Activated CD4-positive, alpha-beta T cell treated with anti-CD3 and anti-CD28 coated beads for 4 hours (primary cell): ENCODE measurements at regions not wholly inside any gene's neighbourhood (a gene's known extent, or its start where the extent isn't known, plus 50 kb on each side); places are given as distances from the start of the nearest gene placed in this dataset.

ENCODE experiments used
- DNase-seq, 2 donors: peaks; one replicate each; pipeline ENCODE4 v3.0.0-alpha.2; 2020

DNA sequence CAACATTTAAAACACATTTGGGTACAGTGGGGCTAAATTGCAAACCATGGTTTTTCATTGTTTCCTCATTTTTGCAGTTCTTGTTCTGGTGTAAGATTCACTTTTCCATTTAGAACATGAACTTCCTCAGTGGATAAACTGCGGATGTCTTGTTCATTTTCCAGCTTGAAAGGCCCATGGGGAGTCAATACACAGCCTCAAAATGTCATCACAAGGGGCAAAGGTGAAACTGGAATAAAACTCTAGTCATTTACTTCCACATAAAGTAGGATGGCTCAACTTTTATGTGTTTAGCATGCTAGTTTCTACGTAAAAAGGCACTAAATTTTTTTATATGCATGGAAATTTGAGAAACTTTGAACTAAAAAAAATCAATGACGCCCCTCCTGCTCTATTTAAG lies 718.8 kb downstream of the TLR4 start:
- no peak for DNase-seq

DNA sequence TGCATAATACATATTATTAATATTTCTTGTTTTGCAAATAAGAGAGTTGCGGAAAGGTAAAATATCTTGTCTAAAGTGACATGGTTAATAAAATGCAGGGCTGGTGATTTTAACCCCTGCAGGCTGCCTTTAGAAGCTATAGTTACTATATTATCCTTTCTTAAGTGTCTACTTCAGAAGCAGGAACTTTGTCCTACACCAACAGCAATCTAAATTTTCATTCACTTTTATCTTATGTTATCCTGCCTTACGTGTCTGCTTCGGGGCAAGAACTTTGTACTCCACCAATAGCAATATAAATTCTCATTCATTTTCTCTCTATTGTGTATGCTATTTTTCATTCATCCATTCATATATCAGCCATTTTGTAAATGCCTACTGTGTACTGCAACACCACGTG lies 719.5 kb downstream of the TLR4 start:
- DNase-seq, result no peak

DNA sequence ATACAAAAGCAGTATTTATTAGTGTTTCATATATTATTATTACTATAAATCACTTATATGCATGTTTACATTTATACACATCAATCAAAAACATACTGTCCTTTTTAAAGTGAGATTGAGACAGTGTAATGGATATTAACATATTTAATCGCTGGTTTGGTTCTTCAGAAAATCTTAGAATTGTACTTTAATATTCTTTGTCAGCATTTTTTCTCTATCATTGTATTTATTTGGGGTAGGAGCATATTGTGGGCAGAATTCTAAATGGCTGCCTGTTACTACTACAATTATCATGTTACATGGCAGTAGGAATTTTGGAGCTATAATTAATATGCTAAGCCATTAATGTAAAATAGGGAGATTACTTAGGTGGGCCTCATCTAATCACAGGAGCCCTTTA lies 722.6 kb downstream of the TLR4 start:
- DNase-seq, result no peak

DNA sequence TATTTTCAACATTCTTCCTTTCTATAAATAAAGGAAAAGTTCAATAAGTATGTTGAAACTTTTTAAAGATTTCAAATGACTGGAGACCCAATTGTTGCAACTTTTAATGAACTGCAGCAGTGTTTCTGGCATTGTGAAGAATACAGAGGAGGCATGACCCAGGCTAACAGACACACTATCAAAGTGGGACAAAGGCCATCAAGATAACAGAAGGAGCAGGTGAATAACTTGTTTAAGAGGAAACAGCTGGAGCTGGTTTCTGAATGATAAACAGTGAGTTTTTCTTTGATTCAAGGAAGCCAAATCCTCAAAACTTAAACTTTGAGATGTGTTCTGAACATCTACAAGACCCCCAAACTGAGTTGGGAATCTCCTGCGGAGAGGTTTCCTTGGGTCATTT lies 734.6 kb downstream of the TLR4 start:
- no peak for DNase-seq

DNA sequence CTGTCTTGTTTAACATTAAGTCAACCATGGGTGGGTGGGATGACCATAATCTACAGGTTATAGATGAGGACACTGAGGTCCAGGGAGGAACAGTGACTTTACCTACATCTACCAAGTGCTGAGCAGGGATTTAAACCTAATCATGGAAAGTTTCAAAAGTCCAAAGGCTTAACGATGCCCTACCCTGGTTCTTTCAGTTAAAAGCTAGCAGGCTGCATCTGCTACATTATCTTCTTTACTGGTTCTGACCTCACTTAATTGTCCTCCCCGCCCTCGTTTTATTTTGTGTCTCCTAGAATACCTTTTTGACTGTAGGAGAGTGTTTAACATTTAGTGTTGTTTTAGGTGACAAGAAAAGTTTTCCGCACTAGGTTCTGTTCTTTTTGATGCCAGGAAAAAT lies 735.2 kb downstream of the TLR4 start:
- DNase-seq, result no peak

DNA sequence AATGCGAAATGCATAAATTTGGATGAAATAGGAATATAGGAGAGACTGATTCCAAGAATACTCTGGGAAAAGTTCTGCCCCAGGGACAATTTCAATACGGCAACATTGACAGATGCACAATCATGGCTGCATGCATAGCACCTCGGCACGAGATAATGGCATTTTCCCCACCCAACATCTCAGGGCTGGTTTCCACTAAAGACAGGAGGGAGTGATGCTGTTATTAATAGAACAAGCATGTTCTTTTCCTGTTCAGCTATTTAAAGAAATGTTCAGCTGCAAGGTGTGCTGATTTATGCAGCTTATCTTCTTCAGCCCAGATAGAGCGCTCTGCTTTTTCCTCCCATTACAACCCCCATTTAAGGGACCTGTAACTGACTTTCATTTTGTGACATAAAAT lies 740.2 kb downstream of the TLR4 start:
- DNase-seq, result no peak

DNA sequence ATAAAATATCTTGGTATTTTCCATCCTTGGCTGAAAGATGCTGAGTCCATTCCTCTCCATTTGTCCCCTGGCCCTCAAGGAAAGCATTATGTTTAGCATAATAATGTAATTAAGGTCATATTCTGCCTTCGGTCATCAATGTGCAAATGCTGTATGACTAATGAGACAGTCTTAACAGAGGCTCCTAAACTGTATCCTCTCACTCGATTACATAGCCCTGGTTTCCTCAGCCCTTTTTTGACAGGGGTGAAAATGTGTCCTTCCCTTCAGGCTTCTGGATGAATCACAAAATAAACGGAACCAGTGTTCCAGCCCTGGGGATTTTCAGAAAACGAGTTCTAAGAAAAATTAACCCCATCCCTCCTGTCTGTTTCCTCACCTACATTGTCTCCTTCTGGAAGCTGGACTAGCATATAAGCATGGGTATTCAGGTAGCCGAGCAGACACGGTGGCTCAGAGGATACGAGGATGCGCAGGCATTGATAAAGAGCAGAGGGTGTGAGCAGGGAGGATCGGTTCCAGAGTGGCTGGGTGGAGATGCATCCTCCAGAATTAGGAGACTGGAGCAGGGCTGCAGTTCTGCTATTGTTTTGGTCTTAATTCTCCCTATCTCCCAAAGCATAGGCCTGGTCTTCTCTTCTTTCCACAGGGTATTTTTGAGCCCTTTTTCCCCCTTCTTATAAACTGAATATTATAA lies 742.9 kb downstream of the TLR4 start:
- no peak for DNase-seq

DNA sequence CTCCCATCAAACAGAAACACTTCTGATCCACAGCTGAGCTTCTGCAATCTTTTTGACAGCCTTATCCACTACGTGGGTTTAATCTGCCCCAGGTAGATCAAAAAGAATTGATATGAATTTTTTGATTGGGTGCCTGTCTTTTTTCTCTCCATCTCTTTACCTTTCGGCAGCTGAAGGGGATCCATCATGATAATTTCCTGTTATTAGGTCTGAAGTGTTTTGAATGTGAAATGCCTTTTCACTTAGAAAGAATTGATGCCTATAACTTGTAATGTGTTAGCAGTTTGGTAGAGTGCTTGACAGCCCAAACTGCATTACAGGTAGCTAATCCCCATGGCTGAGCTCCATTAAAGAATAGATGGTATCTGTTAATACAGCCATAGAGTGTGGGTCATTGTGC lies 745.4 kb downstream of the TLR4 start:
- no peak for DNase-seq

DNA sequence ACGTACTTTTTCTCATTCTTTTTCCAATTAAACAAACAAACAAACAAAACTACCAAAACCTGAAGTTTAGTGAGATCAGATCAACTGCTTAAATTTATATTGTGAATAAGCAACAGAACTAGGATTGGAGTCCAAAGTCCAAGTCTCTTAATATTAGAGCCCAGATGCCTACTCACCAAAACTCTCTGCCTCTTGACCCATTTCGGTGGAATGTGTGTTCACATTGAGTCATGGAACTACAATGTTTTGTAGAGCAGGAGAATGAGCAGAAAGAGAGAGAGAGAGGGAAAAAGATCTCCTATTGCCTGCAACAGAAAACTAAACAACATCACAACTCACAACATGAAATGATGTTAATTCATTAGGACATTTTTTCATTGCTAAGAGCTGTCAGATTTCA lies 751.1 kb downstream of the TLR4 start:
- no peak for DNase-seq

DNA sequence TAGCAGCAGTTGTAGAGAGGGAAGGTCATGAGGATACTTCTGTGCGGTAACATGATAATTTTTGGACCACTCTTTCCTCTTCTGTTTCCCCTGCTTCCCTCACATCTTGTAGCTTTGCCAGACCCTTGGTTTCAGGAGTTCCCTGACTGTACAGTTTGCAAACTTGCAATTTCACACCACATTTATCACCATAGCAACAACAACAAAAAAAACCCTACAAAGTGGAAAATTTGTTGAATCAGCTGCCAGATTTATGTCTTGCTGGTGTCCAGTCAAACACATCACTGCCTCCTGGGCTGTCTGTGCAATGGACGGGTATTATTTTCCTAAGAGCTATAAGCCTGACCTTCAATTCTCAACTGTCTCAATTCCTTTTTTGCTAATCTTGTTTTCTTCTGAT lies 751.6 kb downstream of the TLR4 start:
- no peak for DNase-seq

DNA sequence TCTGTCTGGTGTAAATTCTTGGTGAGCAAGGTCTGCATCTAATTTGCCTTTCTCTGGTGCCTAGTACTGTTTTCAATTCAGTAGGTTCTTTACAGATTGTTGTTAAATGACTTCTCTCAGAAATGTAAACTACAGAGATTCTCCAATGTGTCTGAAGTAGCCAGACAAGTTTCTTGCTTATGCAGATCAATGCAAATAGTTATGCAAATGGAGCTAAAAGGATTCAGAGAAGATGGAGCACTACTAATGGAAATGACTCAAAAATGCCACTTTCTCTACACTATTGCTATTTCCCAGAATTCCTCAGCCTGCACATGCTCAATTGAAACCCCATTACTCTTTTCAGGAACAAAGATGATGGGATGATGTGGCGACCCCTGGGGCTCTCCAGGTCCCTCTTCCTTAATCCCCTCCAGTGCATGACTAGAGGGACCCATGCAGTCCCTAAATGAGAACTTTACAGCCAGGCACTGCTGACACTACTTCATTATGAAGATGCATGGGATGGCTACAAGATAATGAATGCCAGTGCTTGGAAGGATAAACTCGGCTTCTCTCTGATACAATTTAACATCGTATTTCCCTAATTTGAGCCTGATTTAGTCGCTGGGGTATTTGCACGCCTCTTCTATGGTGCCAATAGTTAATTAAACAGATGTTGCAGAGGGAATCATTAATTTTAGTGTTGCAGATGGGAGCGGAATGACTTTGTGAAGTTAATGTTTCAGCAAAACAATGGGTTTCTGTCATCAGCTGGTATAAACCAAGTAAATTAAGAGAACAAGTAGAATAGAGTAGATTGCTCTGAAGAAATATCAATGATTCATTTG lies 753.2 kb downstream of the TLR4 start:
- no peak for DNase-seq

DNA sequence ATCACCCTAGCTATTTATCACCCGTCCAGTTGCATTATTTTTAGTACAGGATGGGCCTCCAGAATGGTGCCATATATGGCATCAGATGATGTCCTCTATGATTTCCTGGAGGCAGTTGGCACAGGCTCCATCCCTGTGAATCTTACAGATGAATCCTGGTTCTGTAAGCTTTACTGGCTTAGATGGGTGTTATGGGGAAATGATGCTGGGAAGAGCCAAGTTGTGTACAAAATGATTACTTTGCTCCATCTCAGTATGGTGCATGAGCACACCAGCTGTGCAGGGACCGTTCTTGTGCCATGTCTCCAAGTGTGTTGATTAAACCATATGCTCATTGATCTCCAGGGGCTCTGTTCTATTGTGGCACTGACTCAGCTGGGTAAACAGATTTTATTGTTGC lies 755.7 kb downstream of the TLR4 start:
- DNase-seq, result no peak

DNA sequence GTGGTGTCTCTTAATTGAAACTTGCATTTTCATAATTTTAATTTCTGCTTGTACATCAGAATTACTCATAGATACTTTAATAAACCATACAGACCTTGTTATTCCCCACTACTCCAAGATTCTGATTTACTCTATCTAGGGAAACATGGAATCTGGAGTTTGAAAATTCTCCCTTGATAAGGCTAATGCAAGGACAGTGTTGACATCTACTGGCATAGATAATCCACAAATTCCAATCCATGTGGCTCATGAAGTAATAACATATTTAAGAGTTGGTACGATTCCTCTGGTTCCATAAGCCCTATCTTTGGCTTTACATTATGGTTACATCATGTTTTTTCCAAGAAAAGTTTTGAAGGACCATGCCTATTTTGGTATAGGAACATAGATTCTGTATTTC lies 759.2 kb downstream of the TLR4 start:
- DNase-seq, result no peak

DNA sequence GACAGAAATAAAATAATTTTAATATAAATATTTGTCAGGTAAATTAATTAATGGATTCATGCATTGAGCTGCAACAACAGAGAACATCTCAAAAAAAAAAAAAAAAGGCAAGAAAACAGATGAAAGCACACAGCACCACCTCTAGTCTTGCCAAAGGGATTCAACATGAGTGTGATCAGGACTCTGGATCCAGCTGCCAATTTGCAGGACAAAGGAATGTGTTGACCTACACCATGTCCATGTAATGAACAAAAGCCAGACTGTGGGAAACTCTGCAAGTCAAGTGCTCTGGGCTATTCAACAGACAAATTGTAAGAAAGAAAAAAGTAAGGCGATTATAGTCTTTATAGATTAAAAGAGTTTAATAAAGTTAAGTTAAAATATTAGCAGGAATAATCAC lies 769.3 kb downstream of the TLR4 start:
- DNase-seq, result no peak

DNA sequence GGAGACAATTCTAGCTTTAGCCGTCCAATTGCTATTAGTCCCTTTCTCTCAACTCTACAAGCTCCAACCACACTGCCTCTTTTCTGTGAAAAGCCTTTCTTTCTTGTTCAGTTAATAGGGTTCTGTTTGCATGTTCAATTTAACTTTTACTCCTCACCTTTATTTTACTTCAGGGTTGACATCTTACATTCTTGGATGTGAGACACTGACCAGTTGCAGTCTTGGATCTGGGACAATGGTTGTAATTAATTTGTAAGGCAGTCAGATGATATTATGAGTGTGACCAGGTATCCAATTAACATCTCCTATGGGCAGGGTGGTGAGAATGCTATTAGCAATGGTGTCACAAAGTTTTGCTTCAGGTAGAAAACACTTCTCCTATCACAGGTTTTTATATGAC lies 774.5 kb downstream of the TLR4 start:
- DNase-seq, result no peak

DNA sequence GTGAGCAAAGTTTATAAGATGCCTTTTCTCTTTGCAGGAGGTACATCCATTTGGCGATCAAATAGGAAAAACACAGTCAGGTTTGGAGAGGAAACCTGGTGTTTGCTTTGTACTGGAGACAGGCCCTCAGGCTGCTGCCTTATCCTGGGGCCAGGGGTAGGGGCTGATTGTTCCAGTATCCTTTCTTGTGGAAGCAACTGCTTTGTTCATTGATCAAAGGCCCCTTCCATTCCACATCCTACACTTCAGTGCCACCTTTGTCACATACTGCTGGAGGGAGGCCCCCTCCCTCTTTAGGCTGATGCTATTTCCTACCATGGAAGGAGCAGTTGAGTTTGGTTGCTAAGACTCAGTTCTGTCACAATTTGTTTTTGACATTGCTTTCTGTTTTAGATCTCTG lies 778.1 kb downstream of the TLR4 start:
- no peak for DNase-seq

DNA sequence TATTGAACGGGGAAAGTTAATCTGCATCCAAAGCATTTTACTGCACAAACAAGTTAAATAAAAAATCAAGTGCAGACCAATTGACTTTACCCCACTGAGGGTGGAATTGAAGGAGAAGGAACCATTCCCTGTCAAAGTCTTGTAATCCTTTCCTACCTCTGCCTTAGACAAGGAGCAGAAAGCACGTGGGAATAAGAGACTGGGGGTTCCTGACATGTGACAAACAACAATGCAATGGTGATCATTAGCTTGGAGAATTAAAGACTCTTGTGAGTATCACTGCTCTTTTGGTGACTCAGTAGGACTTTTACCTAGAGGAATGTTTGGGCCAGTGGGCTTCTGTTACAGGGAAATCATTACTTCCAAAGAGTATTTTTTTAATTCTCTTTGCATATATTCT lies 779.5 kb downstream of the TLR4 start:
- no peak for DNase-seq

DNA sequence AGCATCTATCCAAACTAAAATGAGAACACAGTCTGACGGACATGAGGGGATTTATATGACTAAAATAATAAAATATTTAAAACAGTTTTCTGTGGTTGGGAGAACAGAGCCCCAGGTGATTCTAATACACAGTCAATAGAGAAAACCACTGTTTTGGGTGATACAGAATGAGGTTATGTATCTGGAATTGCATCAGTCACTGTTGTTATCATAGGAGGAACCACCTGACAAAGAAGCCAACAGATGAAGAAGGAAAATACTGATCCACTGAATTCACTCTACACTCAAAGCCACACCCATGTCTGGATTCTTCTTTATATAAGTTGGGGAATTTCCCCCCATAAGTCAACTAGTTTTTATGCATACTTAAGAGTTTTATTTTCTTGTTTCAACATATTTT lies 799.0 kb downstream of the TLR4 start:
- no peak for DNase-seq

DNA sequence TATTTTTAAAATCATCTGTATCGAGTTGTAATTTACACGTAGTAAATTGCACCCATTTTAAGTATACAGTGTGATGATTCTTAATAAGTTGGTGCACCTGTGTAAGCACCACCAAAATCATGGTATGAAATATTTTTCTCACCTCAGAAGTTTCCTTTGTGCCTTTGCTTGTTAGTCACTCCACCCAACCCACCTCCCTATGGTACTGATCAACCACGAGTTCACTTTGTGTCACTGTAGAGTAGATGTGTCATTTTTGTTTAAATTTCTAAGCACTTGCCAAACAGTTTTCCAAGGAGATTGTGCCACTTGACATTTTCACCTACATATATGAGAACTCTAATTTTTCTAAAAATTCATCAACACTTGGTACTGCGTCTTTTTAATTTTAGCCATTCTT lies 806.5 kb downstream of the TLR4 start:
- no peak for DNase-seq

DNA sequence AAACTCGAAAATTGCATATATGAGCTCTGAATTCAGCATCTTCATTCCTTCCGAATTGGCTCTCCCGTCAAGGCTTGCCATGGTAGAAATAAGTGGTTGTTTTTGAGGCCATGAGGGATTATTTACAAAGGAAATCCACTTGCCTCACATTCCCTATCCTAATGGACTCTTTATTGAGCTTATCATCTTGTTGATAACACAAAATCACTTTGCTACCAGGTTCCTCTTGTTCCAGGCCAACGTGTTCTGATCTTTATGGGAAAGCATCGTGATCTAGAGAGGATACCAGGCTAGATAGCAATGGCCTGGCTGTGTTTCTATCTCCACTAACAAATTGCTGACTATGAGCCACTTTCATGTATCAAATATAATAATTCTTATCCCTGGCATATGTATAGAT lies 811.7 kb downstream of the TLR4 start:
- no peak for DNase-seq

DNA sequence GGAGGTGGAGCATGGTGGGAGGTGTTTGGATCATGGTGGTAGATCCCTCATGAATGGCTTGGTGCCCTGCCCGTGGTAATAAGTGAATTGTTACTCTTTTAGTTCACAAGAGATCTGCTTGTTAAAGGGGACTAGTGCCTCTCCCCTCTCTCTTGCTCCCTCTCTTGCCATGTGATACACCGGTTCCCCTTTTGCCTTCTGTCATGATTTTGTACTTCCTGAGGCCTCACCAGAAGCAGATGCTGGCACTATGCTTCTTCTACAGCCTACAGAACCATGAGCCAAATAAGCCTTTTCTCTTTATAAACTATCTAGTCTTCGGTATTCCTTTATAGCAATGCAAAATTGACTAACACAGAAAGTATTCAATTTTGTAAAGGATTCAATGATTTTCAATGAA lies 817.1 kb downstream of the TLR4 start:
- DNase-seq, result no peak

DNA sequence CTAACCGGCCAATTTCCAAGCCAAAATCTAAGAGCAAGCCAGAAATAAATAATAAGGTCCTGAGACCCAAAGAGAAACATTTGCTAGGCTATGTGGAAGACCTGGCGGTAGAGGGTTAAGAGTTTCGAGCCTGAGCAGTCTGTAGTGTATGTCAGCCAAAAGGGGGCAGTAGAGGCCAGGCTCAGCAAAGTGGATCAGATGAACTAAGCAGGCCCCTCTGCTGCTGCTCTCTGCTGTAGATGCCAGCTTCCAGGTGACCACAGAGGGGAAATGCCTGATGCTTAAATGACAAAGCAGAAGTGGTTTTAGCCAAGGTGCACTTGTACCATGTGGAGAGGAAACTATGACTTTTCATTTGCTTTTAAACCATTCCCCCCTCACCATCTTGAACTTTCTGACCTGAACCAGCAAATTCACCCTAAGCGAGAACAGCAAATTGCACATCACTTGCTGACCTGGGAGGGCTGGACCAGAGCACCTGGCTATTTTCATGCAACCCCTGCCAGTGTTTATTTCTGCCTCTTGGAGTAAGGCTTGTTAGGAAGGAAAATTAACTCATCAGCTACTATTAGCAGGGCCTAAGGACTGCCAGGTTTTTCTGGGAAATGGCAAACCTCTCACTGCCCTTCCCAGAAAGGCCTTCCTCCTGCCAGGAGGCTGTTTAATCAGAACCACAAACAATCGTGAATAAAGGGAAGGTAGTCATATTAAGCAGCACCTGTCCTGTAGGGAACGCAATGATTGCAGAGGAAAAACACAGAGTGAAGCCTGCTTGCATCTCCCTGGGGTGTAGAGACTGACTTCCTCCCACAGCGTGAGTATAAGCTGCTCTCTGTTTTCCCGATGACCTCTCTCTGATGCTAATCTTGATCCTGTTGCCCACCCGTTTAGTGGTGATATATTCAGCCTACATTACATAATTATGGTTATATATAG lies 818.2 kb downstream of the TLR4 start:
- no peak for DNase-seq

DNA sequence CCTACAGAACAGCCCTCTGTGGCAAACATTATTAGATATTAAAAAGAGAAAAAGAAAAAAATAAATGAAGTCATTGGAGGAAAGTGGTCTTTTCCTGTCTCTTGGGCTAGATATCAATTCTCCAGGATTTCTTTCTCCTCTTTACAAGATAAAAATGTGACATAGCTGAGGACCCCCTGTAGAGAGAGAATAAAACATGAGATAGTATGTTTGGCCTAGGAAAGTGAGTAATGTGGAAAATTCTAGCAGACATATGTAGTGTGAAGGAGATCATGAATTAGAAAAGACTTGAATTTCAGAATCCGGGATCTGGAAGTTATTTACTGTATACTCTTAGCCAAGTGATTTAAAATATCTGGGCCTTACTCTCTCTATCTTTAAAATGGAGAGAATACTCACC lies 823.1 kb downstream of the TLR4 start:
- no peak for DNase-seq

DNA sequence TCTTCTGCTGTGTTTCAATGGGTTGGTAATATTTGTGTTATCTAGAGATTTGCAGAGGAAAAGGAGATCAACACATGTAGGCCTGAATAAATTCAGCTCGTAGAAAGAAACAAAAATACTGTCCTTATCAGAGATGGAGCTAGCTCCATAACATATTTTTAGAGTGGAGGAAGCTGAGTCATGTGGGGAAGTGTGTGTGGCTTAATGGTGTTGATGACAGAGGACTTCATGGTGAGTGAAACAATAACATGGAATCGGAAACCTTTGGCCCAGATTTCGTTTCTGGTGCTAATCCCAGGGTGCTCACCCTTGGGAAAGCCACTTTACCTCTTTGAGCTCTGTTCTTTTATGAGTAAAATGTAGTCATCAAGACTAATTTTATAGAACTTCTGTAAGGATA lies 825.0 kb downstream of the TLR4 start:
- no peak for DNase-seq
